Stimulated activated CD4-positive, alpha-beta T cell treated with anti-CD3 and anti-CD28 coated beads, TNF-alpha, amount 100 ng/mL, for 24 hours (primary cell): ENCODE measurements at regions not wholly inside any gene's neighbourhood (a gene's known extent, or its start where the extent isn't known, plus 50 kb on each side); places are given as distances from the start of the nearest gene placed in this dataset.
"Not testable (repeated sequence)": the region's sequence is repeated elsewhere in the genome, so short reads cannot be mapped to it uniquely, and the experiment has no call there.

Experiments used
- DNase-seq, 3 experiments: peaks; one replicate each; pipeline ENCODE4 v3.0.0-alpha.2; 2020; ENCODE audit warnings: low read depth in 3 of 3

GRCh38 chr1:228546541-228547463 lies 59.6 kb downstream of the RNF187 start:
- no peak for DNase-seq

- DNase-seq: no peak
Observed at GRCh38 chr1:228547464-228547792, 60.2 kb downstream of the RNF187 start.

DNA sequence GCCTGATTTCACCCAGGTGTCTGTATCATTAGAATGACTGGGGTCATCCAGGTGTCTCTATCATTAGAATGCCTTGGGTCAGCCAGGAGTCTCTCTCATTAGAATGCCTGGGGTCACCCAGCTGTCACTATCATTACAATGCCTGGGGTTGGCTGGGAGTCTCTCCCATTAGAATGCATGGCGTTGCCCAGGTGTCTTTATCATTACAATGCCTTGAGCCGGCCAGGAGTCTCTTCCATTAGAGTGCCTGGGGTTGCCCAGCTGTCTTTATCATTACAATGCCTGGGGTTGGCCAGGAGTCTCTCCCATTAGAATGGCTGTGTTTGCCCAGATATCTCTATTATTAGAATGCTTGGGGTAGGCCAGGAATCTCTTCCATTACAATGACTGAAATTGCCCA lies 61.6 kb downstream of the RNF187 start:
- no peak for DNase-seq

- DNase-seq: no peak
Observed at GRCh38 chr1:228552596-228553176, 65.5 kb downstream of the RNF187 start.

GRCh38 chr1:228554107-228554506 lies 66.9 kb downstream of the RNF187 start:
- DNase-seq: no peak

DNA sequence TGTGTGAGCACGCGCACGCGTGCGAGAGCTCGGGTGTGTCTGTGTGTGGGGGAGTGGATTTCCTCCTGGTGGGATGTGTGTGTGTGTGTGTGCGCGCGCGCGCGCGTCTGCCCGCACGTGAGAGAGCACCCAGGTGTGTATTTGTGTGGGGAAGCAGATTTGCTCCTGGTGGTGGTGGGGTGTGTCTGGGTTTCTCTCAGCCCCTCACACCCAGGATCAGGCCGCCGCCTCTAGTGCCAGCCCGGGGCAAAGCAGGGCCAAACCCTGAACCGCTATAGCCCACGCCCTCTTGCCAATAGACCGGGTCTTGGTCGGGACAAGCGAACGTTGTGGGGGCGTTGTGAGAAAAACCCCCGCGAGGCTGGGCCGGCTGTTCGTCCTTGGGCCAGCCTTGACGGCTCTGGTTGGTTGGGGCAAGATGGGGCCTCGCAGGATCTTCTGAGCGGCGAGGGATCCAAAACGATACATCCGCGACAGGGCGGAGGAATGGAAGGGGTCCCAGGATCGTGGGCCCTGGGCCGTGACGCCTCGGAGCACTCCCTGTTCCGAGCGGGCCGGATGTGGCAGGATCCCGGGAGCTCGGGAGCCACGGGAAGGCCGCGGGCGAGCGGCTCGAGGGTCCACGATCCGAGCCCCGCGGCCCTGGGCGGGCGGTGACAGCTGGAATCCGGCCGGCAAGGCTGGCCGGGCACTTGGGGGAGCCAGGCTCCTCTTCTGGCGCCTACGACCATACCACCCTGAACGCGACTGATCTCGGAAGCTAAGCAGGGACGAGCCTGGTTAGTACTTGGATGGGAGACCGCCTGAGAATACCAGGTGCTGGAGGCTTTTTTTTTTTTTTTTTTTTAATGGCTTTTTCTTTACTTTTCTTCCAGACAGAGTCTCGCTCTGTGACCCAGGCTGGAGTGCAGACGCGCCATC lies 68.2 kb downstream of the RNF187 start:
- DNase-seq: peak in 1 of 3 experiments; percentile 11

DNA sequence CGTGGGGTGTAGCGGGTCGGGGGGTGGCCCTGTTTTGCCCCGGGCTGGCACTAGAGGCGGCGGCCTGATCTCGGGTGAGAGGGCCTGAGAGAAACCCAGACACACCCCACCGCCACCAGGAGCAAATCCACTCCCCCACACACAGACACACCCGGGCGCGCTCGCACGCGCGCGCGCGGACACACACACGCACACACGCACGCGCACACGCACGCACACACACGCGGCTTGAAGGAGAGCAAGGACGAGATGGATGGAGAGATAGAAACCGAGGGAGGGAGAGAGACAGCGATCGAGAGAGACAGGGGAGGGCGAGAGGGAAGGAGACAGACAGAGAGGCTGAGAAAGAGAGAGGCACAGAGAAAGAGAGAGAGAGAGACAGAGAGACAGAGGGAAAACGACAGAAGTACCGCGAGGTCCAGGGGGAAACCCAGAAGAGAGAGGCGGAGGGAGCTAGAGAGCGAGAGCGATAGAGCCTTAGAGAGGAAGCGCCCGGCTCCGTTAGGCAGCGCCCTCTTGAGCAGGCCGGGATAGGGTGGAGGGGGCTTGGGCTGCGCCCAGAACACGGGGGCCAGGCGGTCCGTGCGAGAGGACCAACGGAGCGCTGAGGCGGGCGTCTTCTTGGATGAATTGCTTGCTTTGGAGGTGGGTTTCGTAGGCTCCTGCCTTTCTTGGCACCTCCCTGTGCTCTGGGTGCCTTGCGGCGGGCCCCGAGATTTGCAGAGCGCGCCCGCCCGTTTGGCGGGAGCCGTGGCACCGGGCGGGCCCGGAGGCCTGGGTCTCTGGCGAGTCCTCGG lies 69.7 kb downstream of the RNF187 start:
- not testable (repeated sequence) for DNase-seq
